HCEC 1CT (cell line): ENCODE measurements at regions not wholly inside any gene's neighbourhood (a gene's known extent, or its start where the extent isn't known, plus 50 kb on each side); places are given as distances from the start of the nearest gene placed in this dataset.
"Not testable (repeated sequence)": the region's sequence is repeated elsewhere in the genome, so short reads cannot be mapped to it uniquely, and the experiment has no call there.

Experiments used
- DNase-seq: peaks from one replicate; pipeline ENCODE4 v3.0.0-alpha.2; 2017

- no peak for DNase-seq
These were observed 506.9 kb upstream of the NECTIN3 start for GRCh38 chr3:110564674-110565073.

GRCh38 chr3:110567029-110567428 is 504.6 kb upstream of the NECTIN3 start:
- DNase-seq = peak; percentile 18

- peak; percentile 91 for DNase-seq
These were observed 503.4 kb upstream of the NECTIN3 start for GRCh38 chr3:110568246-110568645.

GRCh38 chr3:110569073-110569472 is 502.5 kb upstream of the NECTIN3 start:
- no peak for DNase-seq

- no peak for DNase-seq
These were observed 495.9 kb upstream of the NECTIN3 start for GRCh38 chr3:110575702-110576101.

GRCh38 chr3:110576960-110577359 is 494.7 kb upstream of the NECTIN3 start:
- peak; percentile 93 for DNase-seq

GRCh38 chr3:110577854-110578253 is 493.8 kb upstream of the NECTIN3 start:
- peak; percentile 28 for DNase-seq

GRCh38 chr3:110579840-110580550 is 491.6 kb upstream of the NECTIN3 start:
- DNase-seq = peak; percentile 44

- DNase-seq = peak; percentile 53
These were observed 488.2 kb upstream of the NECTIN3 start for GRCh38 chr3:110583373-110583935.

- no peak for DNase-seq
These were observed 482.7 kb upstream of the NECTIN3 start for GRCh38 chr3:110588906-110589305.

- DNase-seq = no peak
These were observed 482.3 kb upstream of the NECTIN3 start for GRCh38 chr3:110589341-110589740.

GRCh38 chr3:110593749-110594148 is 477.9 kb upstream of the NECTIN3 start:
- no peak for DNase-seq

GRCh38 chr3:110598847-110599490 is 472.6 kb upstream of the NECTIN3 start:
- peak; percentile 79 for DNase-seq

GRCh38 chr3:110608566-110608965 is 463.1 kb upstream of the NECTIN3 start:
- peak; percentile 67 for DNase-seq

- DNase-seq = no peak
These were observed 459.6 kb upstream of the NECTIN3 start for GRCh38 chr3:110612045-110612444.

- DNase-seq = no peak
These were observed 457.4 kb upstream of the NECTIN3 start for GRCh38 chr3:110614186-110614585.

- DNase-seq = no peak
These were observed 456.2 kb upstream of the NECTIN3 start for GRCh38 chr3:110615454-110615853.

- no peak for DNase-seq
These were observed 452.9 kb upstream of the NECTIN3 start for GRCh38 chr3:110618512-110619226.

GRCh38 chr3:110620118-110620517 is 451.5 kb upstream of the NECTIN3 start:
- no peak for DNase-seq

- DNase-seq = no peak
These were observed 448.0 kb upstream of the NECTIN3 start for GRCh38 chr3:110623571-110623970.

GRCh38 chr3:110624576-110624975 is 447.0 kb upstream of the NECTIN3 start:
- no peak for DNase-seq

GRCh38 chr3:110625201-110625747 is 446.3 kb upstream of the NECTIN3 start:
- DNase-seq = no peak

GRCh38 chr3:110626652-110627111 is 444.9 kb upstream of the NECTIN3 start:
- not testable (repeated sequence) for DNase-seq
